LNCaP clone FGC (cell line): ENCODE measurements at regions not wholly inside any gene's neighbourhood (a gene's known extent, or its start where the extent isn't known, plus 50 kb on each side); places are given as distances from the start of the nearest gene placed in this dataset.

ENCODE experiments used
- DNase-seq: peaks from one replicate; pipeline ENCODE4 v3.0.0-alpha.2; 2011; ENCODE audit warnings: low read depth
- H3K4me3 ChIP-seq: 2 replicates; pipeline ENCODE4 v1.5.1; 2011; ENCODE audit warnings: mild to moderate bottlenecking, low read depth, low read length, control low read depth
- CTCF ChIP-seq: IDR thresholded peaks from 2 replicates; pipeline ENCODE4 v1.5.1; 2012; ENCODE audit warnings: mild to moderate bottlenecking; ENCODE audit not compliant: control insufficient read depth, insufficient read depth; ENCODE audit errors: extremely low read depth

- DNase-seq: no peak
- H3K4me3 ChIP-seq: no peak overlapping the region
- no peak for TF ChIP-seq CTCF
These were observed 101.9 kb upstream of the ADAMTS5 start for GRCh38 chr21:27068811-27069210.

- H3K4me3 ChIP-seq: no peak overlapping the region
- no peak for DNase-seq
- TF ChIP-seq CTCF: no peak
These were observed 100.3 kb upstream of the ADAMTS5 start for GRCh38 chr21:27067226-27067625.

GRCh38 chr21:27062443-27062842 is 95.6 kb upstream of the ADAMTS5 start:
- no peak for DNase-seq
- no peak for TF ChIP-seq CTCF
- H3K4me3 ChIP-seq: no peak overlapping the region

- H3K4me3 ChIP-seq: no peak overlapping the region
- no peak for TF ChIP-seq CTCF
- DNase-seq: no peak
These were observed 94.9 kb upstream of the ADAMTS5 start for GRCh38 chr21:27061770-27062169.

- TF ChIP-seq CTCF: no peak
- no peak for DNase-seq
- H3K4me3 ChIP-seq: no peak overlapping the region
These were observed 93.3 kb upstream of the ADAMTS5 start for GRCh38 chr21:27060190-27060589.

- no peak for DNase-seq
- H3K4me3 ChIP-seq: no peak overlapping the region
- TF ChIP-seq CTCF: no peak
These were observed 92.1 kb upstream of the ADAMTS5 start for GRCh38 chr21:27058673-27059605.

GRCh38 chr21:27057997-27058396 is 91.1 kb upstream of the ADAMTS5 start:
- TF ChIP-seq CTCF: no peak
- no peak overlapping the region for H3K4me3 ChIP-seq
- DNase-seq: no peak
